Right hindlimb (tissue), 1 donor: ENCODE measurements at regions not wholly inside any gene's neighbourhood (a gene's known extent, or its start where the extent isn't known, plus 50 kb on each side); places are given as distances from the start of the nearest gene placed in this dataset.
"Not testable (repeated sequence)": the region's sequence is repeated elsewhere in the genome, so short reads cannot be mapped to it uniquely, and the experiment has no call there.

ENCODE experiments used
- DNase-seq: peaks from one replicate; pipeline ENCODE4 v3.0.0-alpha.2; 2018

DNA sequence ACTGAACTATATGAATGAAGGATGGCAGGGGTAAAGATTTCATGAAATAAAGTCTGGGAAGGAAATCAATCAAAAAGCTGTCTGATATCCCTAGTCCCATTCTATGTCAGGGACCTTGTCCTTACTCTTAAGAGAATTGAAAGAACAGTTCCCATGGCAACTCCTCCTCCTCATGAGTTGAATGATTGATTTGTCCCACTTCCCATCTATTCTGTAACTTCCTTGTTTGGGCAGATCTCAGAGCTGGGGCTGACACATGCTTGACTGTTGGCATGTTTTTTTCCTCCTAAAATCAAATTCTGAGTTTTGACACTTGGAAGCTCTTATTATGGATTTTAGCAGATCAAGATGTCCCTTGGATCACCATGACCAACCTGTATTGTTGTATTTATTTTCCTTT is 1138.6 kb upstream of the CDH8 start:
- no peak for DNase-seq

DNA sequence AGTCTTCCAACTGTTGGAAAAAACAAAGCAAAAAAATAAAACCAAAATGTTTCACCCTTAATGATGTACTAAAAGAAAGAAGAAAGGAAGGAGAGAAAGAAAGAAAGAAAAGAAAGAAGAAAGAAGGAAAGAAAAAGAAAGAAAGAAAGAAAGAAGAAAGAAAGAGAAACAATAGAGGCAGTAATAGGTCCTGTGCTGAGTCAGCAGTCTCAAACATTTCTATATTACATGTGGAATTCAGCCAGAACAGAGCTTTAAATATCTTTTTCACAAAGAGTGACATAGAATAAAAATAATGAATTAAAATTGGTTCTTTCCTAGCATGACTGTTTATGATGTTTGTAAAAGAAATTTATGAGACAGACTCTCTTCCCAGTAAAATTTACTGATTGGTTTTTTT is 1135.3 kb upstream of the CDH8 start:
- DNase-seq: no peak

DNA sequence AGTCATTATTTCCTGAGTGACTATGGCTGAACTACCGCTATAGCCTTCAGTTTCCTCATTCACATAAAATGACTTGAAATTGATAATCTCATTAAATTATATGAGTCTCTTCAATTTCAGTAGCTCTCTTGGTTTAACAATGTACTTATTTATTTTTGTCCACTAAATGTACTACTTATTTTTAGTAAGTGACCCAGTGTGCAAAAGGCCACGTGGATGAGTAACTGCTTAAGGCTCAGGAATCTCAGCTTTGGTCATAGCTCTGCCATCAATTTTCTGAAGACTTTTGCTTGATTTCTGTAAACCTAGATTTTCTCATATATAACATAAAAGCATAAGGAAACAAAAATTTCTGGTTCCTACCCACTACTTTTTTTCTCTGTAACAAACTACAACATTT is 1132.9 kb upstream of the CDH8 start:
- no peak for DNase-seq

DNA sequence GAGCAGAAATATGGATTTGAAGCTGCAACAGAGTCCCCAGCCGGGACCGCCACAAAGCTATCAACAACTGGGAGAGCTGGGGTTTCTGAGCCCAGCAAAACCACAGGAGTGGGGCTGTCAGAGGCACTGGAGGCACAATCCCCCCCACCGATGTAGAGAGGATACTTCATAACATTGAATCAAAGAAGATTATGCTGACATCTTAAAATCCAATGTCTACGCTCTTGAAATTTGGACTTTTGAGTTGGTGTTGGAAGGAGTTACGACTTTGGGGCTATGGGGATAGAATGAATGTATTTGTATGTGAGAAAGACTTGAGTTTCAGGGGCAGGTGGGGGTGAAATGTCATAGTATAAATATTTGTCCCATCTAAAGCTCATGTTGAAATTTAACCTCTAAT is 1121.6 kb upstream of the CDH8 start:
- no peak for DNase-seq

DNA sequence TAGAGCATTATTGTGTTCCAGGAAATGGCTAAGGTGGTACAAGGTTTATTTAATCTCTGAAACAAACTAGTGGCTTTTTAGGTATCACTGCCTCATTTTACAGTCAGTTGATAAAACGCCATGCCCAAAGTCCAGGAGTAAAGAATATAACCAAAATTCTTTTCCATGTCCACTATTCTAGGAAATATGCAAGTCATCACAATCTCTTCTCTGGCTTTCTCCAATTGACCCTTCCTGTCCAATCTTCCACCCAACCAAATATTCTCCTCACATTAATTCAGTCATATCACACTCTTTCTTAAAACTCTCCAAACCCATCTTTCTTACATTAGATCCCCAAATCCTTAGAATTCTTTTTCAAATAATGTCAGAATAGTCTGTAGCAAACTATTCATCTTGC is 1110.0 kb upstream of the CDH8 start:
- no peak for DNase-seq

DNA sequence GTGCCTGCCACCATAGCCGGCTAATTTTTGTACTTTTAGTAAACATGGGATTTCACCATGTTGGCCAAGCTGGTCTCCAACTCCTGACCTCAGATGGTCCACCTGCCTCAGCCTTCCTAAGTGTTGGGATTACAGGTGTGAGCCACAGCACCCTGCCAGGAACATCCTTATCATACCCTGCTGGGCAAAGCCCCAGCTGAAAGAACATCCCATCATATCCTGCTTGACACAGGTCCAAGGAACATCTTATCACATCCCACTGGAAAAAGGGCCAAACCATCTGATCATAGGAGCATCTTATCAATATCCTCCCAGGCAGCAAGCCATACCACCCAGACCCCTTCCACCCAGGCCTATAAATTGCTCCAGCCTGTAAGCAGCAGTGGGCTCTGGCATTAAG is 1109.2 kb upstream of the CDH8 start:
- DNase-seq: no peak

DNA sequence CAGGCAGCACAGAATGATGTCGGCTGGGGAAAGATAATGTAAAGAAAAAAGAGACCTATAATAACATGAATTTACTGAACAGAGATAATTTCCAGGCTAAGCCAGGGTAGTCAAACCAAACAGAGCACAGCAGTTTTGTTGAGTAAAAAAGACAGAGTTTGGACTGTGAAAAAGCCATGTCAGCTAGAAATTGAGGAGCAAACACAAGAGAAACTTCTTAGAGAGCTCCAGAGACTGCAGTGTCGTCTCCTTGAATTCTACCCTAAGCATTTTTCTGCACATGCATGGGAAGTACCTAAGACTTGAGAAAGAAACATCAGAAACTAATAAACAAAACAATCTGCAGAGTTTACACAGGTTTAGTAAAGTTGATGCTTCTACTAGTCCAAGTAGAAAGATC is 1098.8 kb upstream of the CDH8 start:
- DNase-seq: no peak

DNA sequence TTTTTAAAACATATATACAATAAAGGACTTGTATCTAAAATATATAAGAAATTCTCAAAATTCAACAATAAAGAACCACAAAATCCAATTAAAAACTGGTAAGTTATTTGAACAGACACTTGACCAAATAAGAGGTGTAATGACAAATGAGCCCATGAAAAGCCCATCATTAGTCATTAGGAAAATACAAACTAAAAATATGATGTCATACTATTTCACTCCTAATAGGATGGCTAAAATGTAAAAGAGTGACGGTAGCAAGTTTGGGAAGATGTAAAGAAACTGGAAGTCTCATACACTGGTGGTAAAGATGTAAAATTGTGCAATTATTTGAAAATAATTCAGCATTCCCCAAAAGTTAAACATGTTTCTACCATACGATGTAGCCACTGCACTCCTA is 1095.3 kb upstream of the CDH8 start:
- DNase-seq: no peak

DNA sequence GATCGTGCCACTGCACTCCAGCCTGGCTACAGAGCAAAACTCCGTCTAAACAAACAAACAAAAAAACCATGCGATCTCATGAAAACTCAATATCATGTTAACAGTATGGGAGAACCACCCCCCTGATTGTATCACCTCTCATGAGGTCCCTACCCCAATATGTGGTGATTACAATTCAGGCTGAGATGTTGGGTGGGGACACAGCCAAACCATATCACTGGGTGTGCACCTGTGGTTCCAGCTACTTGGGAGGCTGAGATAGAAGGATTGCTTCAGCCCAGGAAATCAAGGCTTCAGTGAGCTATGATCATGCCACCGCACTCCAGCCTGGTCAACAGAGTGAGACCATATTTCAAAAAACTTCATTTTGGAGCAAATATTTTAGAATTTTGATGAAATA is 1094.7 kb upstream of the CDH8 start:
- DNase-seq: no peak

DNA sequence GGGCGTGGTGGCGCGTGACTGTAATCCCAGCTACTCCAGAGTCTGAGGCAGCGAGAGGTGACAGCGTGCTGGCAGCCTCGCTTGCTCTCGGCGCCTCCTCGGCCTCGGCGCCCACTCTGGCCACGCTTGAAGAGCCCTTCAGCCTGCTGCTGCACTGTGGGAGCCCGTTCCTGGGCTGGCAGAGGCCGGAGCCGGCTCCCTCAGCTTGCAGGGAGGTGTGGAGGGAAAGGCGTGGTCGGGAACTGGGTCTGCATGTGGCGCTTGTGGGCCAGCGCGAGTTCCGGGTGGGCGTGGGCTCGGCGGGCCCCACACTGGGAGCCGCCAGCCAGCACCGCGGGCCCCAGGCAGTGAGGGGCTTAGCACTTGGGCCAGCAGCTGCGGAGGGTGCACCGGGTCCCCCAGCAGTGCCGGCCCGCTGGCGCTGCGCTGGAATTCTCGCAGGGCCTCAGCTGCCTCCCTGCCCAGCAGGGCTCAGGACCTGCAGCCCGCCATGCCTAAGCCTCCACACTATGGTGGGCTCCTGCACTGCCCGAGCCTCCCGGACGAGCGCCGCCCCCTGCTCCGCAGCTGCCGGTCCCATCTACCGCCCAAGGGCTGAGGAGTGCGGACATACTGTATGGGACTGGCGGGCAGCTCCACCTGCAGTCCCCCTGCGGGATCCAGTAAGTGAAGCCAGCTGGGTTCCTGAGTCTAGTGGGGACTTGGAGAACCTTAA is 1093.3 kb upstream of the CDH8 start:
- no peak for DNase-seq

DNA sequence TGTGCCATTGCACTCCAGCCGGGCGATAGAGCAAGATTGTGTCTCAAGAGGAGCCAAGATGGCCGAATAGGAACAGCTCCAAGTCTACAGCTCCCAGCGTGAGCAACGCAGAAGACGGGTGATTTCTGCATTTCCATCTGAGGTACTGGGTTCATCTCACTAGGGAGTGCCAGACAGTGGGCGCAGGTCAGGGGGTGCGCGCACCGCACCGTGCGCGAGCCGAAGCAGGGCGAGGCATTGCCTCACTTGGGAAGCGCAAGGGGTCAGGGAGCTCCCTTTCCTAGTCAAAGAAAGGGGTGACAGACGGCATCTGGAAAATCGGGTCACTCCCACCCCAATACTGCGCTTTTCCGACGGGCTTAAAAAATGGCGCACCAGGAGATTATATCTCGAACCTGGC is 1083.7 kb upstream of the CDH8 start:
- not testable (repeated sequence) for DNase-seq

DNA sequence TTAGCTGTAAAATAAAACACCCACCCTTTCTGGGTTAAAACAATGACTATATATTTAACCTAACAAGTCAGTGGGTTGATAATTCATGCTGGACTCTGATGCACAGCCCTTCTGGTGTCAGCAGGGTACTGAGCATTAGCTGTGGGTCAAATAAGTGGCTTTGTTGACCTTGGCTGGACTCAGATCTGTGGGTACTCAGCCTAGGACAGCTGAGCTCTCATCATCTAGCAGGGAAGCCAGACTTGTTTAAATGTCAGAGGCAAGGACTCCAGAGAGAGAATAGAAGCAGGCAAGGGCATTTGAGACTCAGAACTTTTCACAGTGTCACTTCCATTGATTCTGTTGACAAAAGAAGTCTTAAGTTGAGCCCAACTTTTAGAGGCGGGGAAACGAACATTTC is 1063.8 kb upstream of the CDH8 start:
- DNase-seq: no peak

DNA sequence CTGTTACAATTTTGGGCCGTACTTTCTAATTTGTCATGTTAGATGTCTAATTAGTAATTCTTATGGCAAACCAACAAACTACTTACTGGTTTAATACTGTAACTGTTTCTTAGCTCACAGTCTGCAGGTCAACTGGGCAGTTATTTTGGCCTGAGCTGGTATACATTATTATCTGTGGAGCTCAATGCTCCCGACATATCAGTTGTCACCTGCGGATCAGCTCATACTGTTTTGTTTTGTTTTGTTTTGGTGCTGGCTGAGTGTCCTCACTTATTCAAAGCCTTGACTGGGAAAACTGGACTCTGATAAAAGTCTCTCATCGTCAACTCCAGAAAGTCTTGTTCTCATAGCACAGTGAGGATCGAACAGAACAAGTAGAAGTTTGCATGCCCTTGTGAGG is 1060.6 kb upstream of the CDH8 start:
- no peak for DNase-seq

DNA sequence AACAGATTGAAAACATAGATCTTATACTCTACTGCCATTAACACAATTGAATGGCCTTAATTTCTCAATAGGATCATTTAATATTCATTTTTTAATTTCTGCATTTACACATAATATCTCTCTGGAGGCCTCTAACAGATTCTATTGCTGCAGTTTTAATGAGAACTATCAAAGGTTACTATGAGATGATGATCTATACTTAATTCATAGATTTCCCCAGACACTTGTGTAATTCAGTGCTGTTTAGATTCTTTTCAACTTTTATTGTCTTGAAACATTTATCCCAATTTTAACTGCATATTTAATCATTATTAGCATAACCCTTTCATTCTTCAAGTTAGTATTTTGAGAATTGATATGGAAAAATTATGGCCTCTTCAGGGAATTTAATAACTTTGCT is 1056.5 kb upstream of the CDH8 start:
- no peak for DNase-seq

DNA sequence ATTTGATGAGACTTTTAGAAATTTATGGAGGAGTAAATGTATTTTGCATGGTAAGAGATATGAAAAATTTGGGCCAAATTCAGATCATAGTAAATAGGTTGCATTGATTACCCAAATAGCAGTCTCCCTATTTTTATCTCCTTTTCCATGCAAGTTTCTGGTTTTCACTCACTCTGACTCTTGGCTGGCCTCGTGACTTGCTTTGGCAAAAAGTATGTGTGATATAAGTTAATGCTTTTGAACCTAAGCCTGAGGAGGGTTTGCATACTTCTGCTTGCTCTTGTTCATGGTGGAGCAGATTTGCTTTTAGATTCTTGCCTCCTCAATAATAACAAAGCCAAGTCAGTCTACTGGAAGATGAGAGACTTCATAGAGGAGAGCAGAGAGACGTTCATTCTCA is 1045.9 kb upstream of the CDH8 start:
- no peak for DNase-seq

DNA sequence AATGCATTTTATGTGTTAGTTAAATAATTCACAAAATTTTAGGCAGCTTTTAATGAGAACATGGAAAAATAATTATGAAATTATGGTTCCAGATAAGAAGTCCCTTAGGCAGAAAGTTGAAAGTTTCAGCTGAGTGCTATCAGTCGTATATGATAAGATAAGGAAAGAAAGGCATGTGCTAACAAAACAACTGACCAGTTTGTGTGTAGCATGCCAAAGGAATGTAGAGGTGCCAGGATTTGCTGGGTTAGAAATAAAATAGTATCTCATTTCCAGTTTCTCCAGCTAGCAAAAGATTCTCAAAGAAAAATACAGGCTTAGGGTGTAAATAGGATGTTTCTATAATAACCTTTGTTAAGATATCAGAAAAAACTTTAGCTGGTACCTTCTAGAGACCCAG is 1044.5 kb upstream of the CDH8 start:
- no peak for DNase-seq

DNA sequence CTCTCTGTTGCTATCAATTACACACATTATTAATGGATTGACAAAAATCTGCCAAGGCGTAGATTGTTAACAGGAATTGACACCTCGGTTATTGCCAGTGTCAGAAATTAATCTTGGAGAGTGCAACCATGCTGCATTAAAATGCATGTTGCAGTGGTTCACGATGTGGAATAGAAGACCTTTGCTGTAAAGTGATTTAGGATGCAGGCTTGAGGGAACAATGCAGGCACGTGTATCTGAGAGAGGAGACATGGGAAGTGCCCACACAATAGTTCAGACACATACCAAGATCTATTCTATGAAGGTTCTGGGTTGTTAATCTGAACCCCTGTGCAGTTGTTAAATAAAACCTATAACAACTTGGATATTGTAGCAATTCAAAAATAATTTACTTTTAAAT is 1032.8 kb upstream of the CDH8 start:
- no peak for DNase-seq

DNA sequence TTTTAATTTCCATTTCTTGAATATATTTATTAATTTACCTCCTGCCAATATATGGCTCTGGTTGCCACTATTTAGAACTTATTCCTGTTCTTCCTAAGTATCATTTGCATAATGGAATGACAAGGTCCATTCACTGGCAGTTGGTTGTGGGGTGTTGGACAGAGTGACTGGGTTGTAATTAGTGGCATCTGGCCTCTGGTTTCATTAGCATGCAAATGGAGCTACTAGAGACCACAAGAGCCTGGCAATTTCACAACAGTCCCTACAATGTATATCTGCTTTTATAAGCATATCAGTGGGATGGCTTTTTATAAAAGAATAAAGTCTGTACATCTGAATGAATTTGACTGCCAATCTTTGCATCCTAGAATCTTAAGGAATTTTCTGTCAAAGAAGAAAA is 1030.9 kb upstream of the CDH8 start:
- DNase-seq: no peak

DNA sequence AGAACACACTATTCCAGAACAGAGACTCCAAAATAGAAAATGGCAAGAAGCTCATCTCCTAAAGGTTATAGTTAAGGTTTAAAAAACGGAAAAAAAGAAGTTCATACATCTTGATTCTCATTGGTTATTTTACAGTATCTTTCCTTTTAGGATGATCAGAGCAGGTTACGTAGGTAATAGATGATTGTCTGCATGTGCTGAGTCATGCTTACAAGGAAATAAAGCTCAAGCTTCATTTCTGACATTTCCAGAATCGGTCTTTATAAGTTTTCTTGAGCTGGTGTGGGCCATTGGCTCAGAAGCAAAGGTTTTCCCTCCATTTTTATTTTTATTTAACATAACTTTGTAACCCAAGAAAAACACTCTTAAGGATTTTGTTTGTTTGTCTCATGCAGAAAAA is 1030.3 kb upstream of the CDH8 start:
- no peak for DNase-seq

DNA sequence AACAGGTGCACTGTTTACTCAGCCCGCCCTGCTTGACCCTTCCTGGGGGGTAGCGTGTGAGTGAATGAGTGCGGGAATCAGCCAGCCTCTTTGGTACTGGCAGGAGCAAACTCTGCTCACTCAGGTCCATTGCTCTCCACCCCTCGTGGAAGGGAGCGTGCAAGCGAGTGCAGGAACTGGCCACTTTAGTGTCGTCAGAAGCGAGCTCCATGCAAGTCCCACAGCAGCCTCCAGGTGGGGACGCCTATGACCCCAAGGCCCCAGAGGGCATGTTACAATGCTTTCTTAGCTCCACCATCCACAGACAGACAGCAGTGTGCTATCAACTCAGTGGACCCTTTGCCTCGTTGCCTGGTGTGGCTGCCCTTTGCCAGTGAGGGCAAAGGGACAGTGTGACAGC is 1025.1 kb upstream of the CDH8 start:
- DNase-seq: no peak

DNA sequence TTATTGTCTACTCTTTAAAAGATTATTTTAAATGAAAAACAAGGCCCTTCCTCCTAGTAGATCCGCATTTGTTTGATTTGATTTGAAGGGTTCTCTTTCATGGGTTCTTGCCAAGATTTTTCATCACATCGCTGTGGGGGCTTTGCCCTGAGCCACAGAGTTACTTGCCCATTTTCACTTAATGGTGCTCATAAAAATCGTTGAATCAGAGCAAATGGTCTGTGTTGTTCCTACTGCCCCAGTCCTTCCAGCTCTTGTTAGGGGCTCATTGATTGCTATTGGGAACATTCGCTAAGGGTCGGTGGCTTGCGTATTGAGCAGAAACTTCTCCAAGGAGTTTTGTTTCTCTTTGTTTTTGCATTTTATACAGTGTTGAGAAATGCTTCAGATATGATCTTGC is 1023.4 kb upstream of the CDH8 start:
- DNase-seq: no peak

DNA sequence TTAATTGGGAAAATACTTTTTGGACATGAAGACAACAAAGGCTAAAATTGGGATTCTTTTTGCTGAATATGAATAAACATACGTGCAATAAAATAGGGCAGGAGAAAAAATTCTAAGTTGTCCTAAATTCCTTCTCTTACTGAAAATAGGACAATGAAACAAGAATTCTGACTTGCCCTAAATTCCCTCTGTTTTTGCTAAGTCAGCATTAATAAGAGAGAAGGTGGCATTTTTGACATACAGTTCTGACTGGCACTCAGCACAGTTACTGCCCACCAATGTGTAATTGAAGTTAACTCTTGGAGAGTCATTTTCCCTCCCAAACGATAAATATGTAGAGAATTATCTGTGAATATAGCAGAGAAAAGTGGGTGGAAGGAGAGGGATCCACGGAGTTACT is 1021.1 kb upstream of the CDH8 start:
- DNase-seq: no peak

DNA sequence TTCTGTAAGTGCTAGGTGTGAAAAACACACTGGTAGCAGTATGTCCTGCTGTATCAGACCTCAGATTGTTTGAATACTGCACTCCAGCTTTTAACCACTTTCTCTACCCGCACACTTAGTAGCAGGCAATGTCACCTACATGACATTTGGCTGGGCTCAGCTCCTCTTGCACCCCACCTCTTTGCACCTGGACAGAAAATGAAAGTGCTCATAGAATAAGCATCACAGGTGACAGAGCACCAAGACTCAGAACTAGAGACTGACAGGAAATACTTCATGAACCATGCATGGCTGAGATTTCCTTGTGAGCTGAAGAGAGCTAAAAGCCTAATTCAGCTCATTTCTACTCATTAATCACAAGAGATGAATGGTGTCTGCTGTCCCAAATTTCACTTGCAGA is 1014.2 kb upstream of the CDH8 start:
- DNase-seq: no peak

DNA sequence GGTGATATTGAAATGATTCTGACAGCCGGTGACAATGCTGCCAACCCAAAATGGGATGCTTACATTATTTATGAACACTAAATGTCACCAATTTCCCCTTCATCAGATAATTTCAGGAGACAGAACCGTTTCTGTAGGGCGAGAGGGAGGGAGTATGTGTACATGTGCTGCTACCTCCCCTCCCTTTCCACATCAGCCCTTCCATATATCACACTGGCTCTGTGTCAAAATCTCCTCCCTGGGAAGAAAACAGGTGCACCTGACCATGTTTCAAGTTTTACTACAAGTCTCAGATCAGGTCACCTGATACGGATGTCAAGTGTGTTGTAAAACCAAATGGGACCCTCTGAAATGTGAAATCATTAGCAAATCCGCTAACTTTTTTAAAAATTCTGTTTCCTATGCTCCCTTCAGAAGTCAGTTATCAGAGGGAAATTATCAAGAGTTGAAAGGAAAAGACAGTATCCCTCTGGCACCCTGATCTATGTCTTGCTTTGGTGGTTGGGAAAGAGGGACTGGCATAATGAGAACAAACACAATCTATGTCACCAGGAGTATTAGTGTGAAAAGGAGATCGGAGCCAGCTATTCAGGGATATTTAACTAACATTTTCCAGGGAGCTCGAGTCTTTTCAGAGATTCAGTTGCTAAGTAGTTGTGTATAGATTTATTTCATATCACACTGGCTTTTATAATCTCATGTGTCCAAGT is 1002.3 kb upstream of the CDH8 start:
- no peak for DNase-seq

DNA sequence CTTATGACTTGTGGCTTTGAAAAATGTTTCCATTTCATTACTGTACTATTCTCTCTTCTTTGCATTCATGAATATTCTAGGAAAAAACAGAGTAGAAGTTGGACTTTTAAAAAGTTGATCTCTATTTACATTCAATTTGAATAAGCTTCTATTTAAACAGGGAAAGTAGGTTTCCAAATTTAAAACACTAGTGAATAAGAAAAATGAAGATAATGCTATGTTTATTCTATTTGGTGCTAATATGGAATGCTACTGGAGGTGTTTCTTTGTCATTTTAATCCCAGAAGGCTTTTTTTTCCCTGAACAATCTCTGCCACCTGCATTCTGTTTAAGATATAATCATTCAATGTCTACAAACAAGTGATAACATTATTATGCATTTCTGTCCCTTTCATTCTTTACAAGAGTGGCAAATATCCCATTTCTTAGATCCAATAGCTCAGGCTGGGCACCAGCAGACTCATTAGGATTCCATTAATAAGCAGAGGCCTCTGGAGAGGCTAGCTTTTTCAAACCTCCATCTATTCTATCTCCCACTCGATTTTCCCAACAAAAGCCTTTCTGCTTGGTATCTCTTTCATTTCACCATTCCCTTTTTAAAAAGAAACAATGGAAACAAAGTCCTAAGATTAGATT is 1001.6 kb upstream of the CDH8 start:
- no peak for DNase-seq
